ENCODE measurements at regions not wholly inside any gene's neighbourhood (a gene's known extent, or its start where the extent isn't known, plus 50 kb on each side); places are given as distances from the start of the nearest gene placed in this dataset.

DNA sequence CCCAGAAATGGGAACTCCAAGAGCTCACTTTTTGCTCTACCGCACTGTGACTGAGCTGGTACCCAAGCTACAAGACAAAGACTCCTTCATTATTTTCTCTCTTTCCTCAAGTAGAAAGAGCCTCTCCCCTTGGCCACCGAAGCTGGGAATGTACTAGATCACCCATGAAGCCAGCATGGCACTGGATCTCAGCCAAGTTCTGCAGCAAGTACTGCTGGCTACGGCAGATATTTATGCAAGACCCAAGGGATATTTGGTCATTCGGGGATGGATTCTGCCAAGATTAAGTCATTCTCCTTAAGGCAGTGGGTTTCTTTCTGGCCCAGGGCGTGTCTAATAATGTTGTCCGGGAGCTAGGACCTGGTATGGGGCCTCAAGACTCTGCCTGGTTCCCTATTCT is 633.5 kb downstream of the SLITRK1 start:
- no peak overlapping the region for H3K4me3 ChIP-seq (ENCODE audit: low read length)
- H3K27me3 ChIP-seq (ENCODE audit: control insufficient read depth, insufficient read depth, low read length) = no peaks in the 10 kb centered on the region
- H3K36me3 ChIP-seq (ENCODE audit: control insufficient read depth, insufficient read depth, low read length) = no peaks in the 10 kb centered on the region
- H3K27ac ChIP-seq (ENCODE audit: low read length) = no peak overlapping the region
- WGBS (ENCODE audit: insufficient coverage, insufficient read length) = no CpG with 5 or more reads among the region's 6 CpGs
- no peak for DNase-seq (ENCODE audit: low read depth, low spot score)
- no peaks in the 10 kb centered on the region for H3K4me1 ChIP-seq (ENCODE audit: control insufficient read depth, insufficient read depth, low read length)
- H3K9me3 ChIP-seq (ENCODE audit: control insufficient read depth, insufficient read depth, low read length) = no peaks in the 10 kb centered on the region

DNA sequence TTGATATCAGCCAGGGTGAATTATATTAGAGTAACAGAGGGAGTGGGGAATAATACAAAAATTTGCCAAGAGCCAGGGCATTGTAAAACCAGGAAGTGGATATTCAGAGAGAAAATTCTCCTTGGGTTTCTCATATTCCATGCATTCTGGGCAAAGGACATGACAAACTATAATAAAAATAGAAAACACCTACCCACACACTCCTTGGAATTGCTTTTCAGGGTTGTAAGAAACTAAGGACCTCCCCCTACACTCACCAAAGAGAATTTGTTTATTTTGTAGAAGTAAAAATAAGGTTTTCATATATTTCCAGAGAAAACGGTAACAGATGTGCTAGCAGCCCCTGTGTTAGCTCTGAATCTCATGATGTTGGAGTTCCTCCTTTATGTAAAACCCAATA is 649.6 kb downstream of the SLITRK1 start:
- DNase-seq (ENCODE audit: low read depth, low spot score) = no peak
- H3K27ac ChIP-seq (ENCODE audit: low read length) = no peak overlapping the region

DNA sequence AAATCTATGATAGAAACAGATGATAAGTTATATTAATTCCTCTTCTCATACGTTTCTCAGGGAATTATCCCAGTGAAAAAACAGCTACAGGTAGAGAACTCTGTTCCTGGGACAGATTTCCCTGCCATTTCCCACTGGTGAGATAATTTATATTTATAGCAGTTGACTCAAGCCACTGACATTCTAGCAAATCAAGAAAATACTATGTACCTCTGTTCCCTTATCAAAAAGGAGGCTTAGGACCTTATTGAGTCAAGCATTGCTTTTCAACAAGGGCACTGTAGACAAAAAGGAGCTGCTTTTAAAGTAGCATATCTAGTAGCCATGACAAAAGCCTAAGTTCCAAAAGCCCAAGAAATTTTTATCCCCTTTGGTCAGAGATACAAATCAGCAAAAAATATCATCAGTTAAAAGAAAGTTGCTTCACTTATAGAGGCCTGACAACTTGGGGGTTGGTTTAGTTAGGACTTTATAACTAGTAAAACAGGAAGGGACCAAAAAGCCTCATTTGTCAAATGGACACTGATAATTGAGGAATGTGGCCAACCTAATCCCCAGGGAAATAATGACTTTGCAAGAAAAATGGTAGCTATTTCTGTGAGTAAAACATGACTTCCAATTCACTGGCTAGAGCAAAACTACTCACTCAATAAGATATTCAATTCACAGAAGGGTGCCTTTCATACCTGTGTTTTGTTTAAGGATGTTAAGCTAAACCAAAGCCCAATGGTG is 652.5 kb downstream of the SLITRK1 start:
- Histone ChIP-seq H3K36me3 (ENCODE audit: control insufficient read depth, insufficient read depth, low read length) (no peaks in the 10 kb centered on the region), H3K4me1 (ENCODE audit: control insufficient read depth, insufficient read depth, low read length) (no peaks in the 10 kb centered on the region), H3K27me3 (ENCODE audit: control insufficient read depth, insufficient read depth, low read length) (no peaks in the 10 kb centered on the region), H3K9me3 (ENCODE audit: control insufficient read depth, insufficient read depth, low read length) (no peaks in the 10 kb centered on the region), H3K27ac (ENCODE audit: low read length) (no peak overlapping the region), H3K4me3 (ENCODE audit: low read length) (no peak overlapping the region)
- WGBS (ENCODE audit: insufficient coverage, insufficient read length) = no CpG with 5 or more reads among the region's 1 CpG
- DNase-seq (ENCODE audit: low read depth, low spot score) = no peak

More for the DNA sequence above, 649.6 kb downstream of the SLITRK1 start:
- H3K36me3 ChIP-seq (ENCODE audit: control insufficient read depth, insufficient read depth, low read length) = no peaks in the 10 kb centered on the region
- H3K9me3 ChIP-seq (ENCODE audit: control insufficient read depth, insufficient read depth, low read length) = no peaks in the 10 kb centered on the region
- H3K27me3 ChIP-seq (ENCODE audit: control insufficient read depth, insufficient read depth, low read length) = no peaks in the 10 kb centered on the region
- H3K4me3 ChIP-seq (ENCODE audit: low read length) = no peak overlapping the region
- H3K4me1 ChIP-seq (ENCODE audit: control insufficient read depth, insufficient read depth, low read length) = no peaks in the 10 kb centered on the region
- WGBS (ENCODE audit: insufficient coverage, insufficient read length) = no CpG with 5 or more reads among the region's 1 CpG

DNA sequence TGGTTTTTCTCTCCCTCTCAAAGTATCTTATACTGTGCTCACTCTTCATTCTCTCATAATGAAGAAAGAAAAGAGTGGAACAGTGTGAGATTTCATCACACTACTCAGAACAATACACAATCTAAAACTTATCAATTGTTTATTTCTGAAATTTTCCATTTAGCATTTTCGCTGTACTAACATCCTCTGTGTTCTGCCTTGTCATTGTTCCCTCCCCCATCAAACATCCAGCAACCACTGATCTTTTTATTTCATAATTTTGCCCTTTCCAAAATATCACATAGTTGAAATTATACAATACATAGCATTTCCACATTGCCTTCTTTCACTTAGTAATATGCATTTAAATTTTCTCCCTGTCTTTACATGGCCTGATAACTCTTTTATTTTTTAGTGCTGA is 658.7 kb downstream of the SLITRK1 start:
- Histone ChIP-seq H3K4me1 (ENCODE audit: control insufficient read depth, insufficient read depth, low read length) (no peaks in the 10 kb centered on the region), H3K4me3 (ENCODE audit: low read length) (no peak overlapping the region), H3K27ac (ENCODE audit: low read length) (no peak overlapping the region), H3K9me3 (ENCODE audit: control insufficient read depth, insufficient read depth, low read length) (no peaks in the 10 kb centered on the region), H3K36me3 (ENCODE audit: control insufficient read depth, insufficient read depth, low read length) (no peaks in the 10 kb centered on the region), H3K27me3 (ENCODE audit: control insufficient read depth, insufficient read depth, low read length) (no peaks in the 10 kb centered on the region)
- no peak for DNase-seq (ENCODE audit: low read depth, low spot score)
- no CpG with 5 or more reads among the region's 1 CpG for WGBS (ENCODE audit: insufficient coverage, insufficient read length)

DNA sequence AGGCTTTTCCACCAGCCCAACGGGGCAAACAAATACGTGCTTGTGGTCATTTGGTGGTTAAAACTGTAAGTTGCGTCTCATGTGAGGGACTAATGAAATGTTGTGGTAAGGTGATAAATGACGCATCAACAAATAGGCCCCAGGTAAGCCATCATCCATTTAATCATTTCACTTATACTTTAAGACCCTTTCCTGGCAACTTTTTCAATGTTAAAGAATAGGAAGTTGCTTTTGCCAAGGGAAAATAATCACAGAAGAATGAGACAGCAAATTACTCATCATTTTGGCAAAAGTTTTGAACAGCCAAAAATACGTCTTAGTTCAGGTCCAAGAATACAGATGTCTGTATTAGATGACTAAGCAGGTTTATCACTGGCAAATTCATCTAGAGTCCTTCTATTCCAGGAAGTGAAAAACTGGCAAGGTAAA is 660.4 kb downstream of the SLITRK1 start:
- no peaks in the 10 kb centered on the region for H3K9me3 ChIP-seq (ENCODE audit: control insufficient read depth, insufficient read depth, low read length)
- no peak overlapping the region for H3K4me3 ChIP-seq (ENCODE audit: low read length)
- H3K27ac ChIP-seq (ENCODE audit: low read length) = no peak overlapping the region
- no CpG with 5 or more reads among the region's 5 CpGs for WGBS (ENCODE audit: insufficient coverage, insufficient read length)
- H3K27me3 ChIP-seq (ENCODE audit: control insufficient read depth, insufficient read depth, low read length) = no peaks in the 10 kb centered on the region
- no peak for DNase-seq (ENCODE audit: low read depth, low spot score)
- H3K36me3 ChIP-seq (ENCODE audit: control insufficient read depth, insufficient read depth, low read length) = no peaks in the 10 kb centered on the region
- no peaks in the 10 kb centered on the region for H3K4me1 ChIP-seq (ENCODE audit: control insufficient read depth, insufficient read depth, low read length)

DNA sequence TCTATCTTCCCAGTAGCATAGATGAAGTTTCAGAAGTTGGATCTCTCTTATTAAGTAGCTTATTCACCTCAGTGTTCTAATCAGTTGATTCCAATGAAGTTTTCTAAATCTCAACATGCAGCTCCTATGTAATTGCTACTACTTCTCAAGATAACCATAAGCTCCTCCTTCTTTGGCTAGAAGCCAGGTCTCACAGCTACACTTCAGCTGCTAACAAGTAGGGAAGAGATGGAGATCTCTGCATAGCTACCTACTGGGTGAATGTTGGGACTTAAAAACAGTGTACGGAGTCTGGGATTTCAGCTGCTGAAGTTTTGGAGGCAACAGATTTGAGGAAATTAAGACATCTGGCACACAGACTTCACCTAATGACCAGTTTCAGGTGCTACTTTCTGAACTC is 661.0 kb downstream of the SLITRK1 start:
- WGBS (ENCODE audit: insufficient coverage, insufficient read length) = no CpG with 5 or more reads among the region's 1 CpG
- no peak for DNase-seq (ENCODE audit: low read depth, low spot score)
- no peak overlapping the region for H3K27ac ChIP-seq (ENCODE audit: low read length)

DNA sequence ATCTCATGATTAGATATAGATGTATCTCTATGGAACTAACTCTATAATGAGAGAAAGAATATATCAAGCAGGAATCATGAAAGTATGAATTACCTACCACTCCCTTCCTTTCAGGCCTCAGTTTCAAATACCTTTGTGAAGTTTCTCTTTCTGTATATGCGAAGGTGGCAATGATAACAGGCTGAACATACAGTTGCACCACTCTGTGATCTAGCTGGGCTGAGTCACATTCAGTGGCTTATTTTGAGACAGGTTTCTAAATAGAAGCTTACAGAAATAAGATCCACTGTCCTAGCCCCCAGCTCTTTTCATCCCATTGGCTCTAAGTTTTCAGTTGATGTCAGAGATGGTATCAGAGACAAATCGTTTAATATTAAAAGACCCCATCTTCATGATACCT is 662.0 kb downstream of the SLITRK1 start:
- WGBS (ENCODE audit: insufficient coverage, insufficient read length) = no CpG with 5 or more reads among the region's 2 CpGs
- no peak for DNase-seq (ENCODE audit: low read depth, low spot score)
- Histone ChIP-seq H3K27me3 (ENCODE audit: control insufficient read depth, insufficient read depth, low read length) (no peaks in the 10 kb centered on the region), H3K27ac (ENCODE audit: low read length) (no peak overlapping the region), H3K4me3 (ENCODE audit: low read length) (no peak overlapping the region), H3K36me3 (ENCODE audit: control insufficient read depth, insufficient read depth, low read length) (no peaks in the 10 kb centered on the region), H3K4me1 (ENCODE audit: control insufficient read depth, insufficient read depth, low read length) (no peaks in the 10 kb centered on the region), H3K9me3 (ENCODE audit: control insufficient read depth, insufficient read depth, low read length) (no peaks in the 10 kb centered on the region)

More for the DNA sequence above, 661.0 kb downstream of the SLITRK1 start:
- Histone ChIP-seq H3K4me3 (ENCODE audit: low read length) (no peak overlapping the region), H3K27me3 (ENCODE audit: control insufficient read depth, insufficient read depth, low read length) (no peaks in the 10 kb centered on the region), H3K36me3 (ENCODE audit: control insufficient read depth, insufficient read depth, low read length) (no peaks in the 10 kb centered on the region), H3K4me1 (ENCODE audit: control insufficient read depth, insufficient read depth, low read length) (no peaks in the 10 kb centered on the region), H3K9me3 (ENCODE audit: control insufficient read depth, insufficient read depth, low read length) (no peaks in the 10 kb centered on the region)

DNA sequence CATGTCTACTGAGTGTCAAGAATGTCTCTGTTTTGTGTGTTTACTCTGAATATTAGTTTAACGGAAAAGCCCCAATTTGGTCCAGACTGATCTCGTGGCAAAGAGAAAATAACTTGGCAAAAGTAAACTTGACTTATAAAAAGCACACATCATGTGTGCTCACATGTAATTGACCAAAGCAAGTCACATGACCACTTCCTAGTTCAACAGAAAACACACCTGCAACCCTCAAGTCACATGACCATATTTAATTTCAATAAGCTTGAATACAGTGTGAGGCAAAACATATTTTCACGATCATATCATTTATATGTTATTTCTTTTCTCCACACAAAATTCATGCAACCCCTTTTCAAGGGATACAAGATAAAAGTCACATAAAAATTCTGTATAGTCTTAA is 662.4 kb downstream of the SLITRK1 start:
- Histone ChIP-seq H3K4me1 (ENCODE audit: control insufficient read depth, insufficient read depth, low read length) (no peaks in the 10 kb centered on the region), H3K9me3 (ENCODE audit: control insufficient read depth, insufficient read depth, low read length) (no peaks in the 10 kb centered on the region), H3K27ac (ENCODE audit: low read length) (no peak overlapping the region), H3K27me3 (ENCODE audit: control insufficient read depth, insufficient read depth, low read length) (no peaks in the 10 kb centered on the region), H3K4me3 (ENCODE audit: low read length) (no peak overlapping the region), H3K36me3 (ENCODE audit: control insufficient read depth, insufficient read depth, low read length) (no peaks in the 10 kb centered on the region)
- no peak for DNase-seq (ENCODE audit: low read depth, low spot score)
- no CpG with 5 or more reads among the region's 3 CpGs for WGBS (ENCODE audit: insufficient coverage, insufficient read length)

DNA sequence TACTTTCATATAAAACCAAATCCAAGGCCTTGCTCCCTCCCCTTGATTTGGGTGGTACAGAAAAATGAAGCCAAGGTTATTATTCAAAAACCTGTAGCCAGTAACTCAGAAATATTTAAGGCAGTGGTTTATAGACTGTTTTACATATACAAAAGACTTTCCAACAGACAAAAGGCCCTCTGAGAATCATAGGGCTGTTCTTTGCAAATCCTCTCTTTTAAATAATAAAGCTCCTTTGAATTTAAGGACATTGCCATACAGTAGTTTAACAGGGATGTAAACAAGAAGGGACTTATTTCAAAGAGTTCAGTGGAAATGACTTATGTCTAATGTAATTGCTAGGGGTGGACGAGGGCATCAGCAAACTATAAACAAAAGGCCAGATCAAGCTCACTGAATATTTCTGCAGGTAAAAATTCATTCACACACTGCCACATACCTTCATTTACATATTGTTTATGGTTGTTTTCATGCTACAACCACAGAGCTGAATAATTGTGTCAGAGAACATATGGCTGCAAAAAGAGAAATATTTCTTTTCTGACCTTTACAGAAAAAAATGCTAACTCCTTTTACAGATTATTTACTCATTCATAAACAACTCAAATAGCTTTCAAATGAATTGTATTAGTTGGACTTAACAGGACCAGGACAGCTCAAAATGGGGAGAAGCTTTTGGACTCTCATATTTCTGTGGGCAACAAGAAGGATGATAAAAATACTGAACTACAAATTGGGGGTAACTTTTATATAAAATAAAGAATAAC is 665.6 kb downstream of the SLITRK1 start:
- no peaks in the 10 kb centered on the region for H3K9me3 ChIP-seq (ENCODE audit: control insufficient read depth, insufficient read depth, low read length)
- no CpG with 5 or more reads among the region's 1 CpG for WGBS (ENCODE audit: insufficient coverage, insufficient read length)
- H3K36me3 ChIP-seq (ENCODE audit: control insufficient read depth, insufficient read depth, low read length) = no peaks in the 10 kb centered on the region
- no peak for DNase-seq (ENCODE audit: low read depth, low spot score)
- no peak overlapping the region for H3K27ac ChIP-seq (ENCODE audit: low read length)
- H3K4me3 ChIP-seq (ENCODE audit: low read length) = no peak overlapping the region
- no peaks in the 10 kb centered on the region for H3K4me1 ChIP-seq (ENCODE audit: control insufficient read depth, insufficient read depth, low read length)
- H3K27me3 ChIP-seq (ENCODE audit: control insufficient read depth, insufficient read depth, low read length) = no peaks in the 10 kb centered on the region

DNA sequence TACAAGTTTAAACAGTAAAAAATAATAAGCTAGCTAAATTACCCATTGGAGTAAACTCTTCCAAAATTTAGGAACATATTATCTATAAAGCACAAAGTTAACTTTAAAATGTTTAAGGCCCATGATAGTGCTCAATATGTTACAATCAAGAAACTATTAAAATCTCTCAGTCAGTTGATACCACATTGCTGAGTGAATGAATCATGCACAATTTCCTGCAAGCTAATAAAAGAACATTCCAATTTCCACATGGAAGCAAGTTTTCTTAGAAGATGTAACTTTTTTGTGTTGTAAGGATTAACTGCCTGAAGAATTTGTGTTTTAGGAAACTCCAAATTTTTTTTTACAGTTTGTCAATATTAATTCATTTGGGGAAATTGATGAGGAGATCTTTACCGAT is 666.6 kb downstream of the SLITRK1 start:
- no peak for DNase-seq (ENCODE audit: low read depth, low spot score)
- H3K9me3 ChIP-seq (ENCODE audit: control insufficient read depth, insufficient read depth, low read length) = no peaks in the 10 kb centered on the region
- no peak overlapping the region for H3K27ac ChIP-seq (ENCODE audit: low read length)
- no peaks in the 10 kb centered on the region for H3K36me3 ChIP-seq (ENCODE audit: control insufficient read depth, insufficient read depth, low read length)
- no CpG with 5 or more reads among the region's 1 CpG for WGBS (ENCODE audit: insufficient coverage, insufficient read length)
- H3K27me3 ChIP-seq (ENCODE audit: control insufficient read depth, insufficient read depth, low read length) = no peaks in the 10 kb centered on the region
- no peak overlapping the region for H3K4me3 ChIP-seq (ENCODE audit: low read length)
- H3K4me1 ChIP-seq (ENCODE audit: control insufficient read depth, insufficient read depth, low read length) = no peaks in the 10 kb centered on the region
